ENCODE measurements at regions not wholly inside any gene's neighbourhood (a gene's known extent, or its start where the extent isn't known, plus 50 kb on each side); places are given as distances from the start of the nearest gene placed in this dataset.
"Not testable (repeated sequence)": the region's sequence is repeated elsewhere in the genome, so short reads cannot be mapped to it uniquely, and the experiment has no call there.

- TF ChIP-seq, protein P1, sequence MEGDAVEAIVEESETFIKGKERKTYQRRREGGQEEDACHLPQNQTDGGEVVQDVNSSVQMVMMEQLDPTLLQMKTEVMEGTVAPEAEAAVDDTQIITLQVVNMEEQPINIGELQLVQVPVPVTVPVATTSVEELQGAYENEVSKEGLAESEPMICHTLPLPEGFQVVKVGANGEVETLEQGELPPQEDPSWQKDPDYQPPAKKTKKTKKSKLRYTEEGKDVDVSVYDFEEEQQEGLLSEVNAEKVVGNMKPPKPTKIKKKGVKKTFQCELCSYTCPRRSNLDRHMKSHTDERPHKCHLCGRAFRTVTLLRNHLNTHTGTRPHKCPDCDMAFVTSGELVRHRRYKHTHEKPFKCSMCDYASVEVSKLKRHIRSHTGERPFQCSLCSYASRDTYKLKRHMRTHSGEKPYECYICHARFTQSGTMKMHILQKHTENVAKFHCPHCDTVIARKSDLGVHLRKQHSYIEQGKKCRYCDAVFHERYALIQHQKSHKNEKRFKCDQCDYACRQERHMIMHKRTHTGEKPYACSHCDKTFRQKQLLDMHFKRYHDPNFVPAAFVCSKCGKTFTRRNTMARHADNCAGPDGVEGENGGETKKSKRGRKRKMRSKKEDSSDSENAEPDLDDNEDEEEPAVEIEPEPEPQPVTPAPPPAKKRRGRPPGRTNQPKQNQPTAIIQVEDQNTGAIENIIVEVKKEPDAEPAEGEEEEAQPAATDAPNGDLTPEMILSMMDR (IDR thresholded peaks at IDR 0.05), result not testable (repeated sequence)
- not testable (repeated sequence) for TF ChIP-seq ZFX (IDR thresholded peaks at IDR 0.05; ENCODE audit: borderline replicate concordance)
Observed at GRCh38 chr6:58291319-58291718, 973.9 kb downstream of the PRIM2 start.

Measured in 22Rv1 (cell line).